ENCODE measurements at regions not wholly inside any gene's neighbourhood (a gene's known extent, or its start where the extent isn't known, plus 50 kb on each side); places are given as distances from the start of the nearest gene placed in this dataset.

- TF ChIP-seq EZH2 (IDR thresholded peaks at IDR 0.05; ENCODE audit: insufficient read depth, low read length), result no peak
- no peak for TF ChIP-seq CTCF (IDR thresholded peaks at IDR 0.05; ENCODE audit: insufficient read depth, low read depth, low read length)
Measured at GRCh38 chr3:127389420-127389819, 101.6 kb upstream of the PRR20G start.
